Stimulated activated memory B cell treated with anti-CD40 and anti-IgM and Interleukin-4, amounts not matched to agents 10 μg/mL and 1 μg/mL and 100 μg/mL, for 72 hours (primary cell): ENCODE measurements at regions not wholly inside any gene's neighbourhood (a gene's known extent, or its start where the extent isn't known, plus 50 kb on each side); places are given as distances from the start of the nearest gene placed in this dataset.
"Not testable (repeated sequence)": the region's sequence is repeated elsewhere in the genome, so short reads cannot be mapped to it uniquely, and the experiment has no call there.

Experiments
- ATAC-seq: fragments of 150-1000 bp; cut with Tn5 transposase; 2 replicates; pipeline ENCODE4 v1.10.0; 2021
- H3K27ac Mint-ChIP-seq: one replicate; pipeline ENCODE4 v1.8.0; 2022; ENCODE audit warnings: mild to moderate bottlenecking, mixed read lengths
- H3K27me3 Mint-ChIP-seq: one replicate; pipeline ENCODE4 v1.8.0; 2022; ENCODE audit warnings: mixed read lengths
- H3K36me3 Mint-ChIP-seq: one replicate; pipeline ENCODE4 v1.8.0; 2022; ENCODE audit warnings: mixed read lengths
- H3K4me1 Mint-ChIP-seq: one replicate; pipeline ENCODE4 v1.8.0; 2022; ENCODE audit warnings: mixed read lengths
- H3K4me3 Mint-ChIP-seq: one replicate; pipeline ENCODE4 v1.8.0; 2022; ENCODE audit warnings: mild to moderate bottlenecking, moderate library complexity, mixed read lengths
- H3K9me3 Mint-ChIP-seq: one replicate; pipeline ENCODE4 v1.8.0; 2022; ENCODE audit warnings: mixed read lengths

- Mint-ChIP-seq H3K4me1 (no peaks in the 10 kb centered on the region), H3K27ac (no peak overlapping the region), H3K4me3 (no peak overlapping the region), H3K9me3 (peaks cover 3% of the 10 kb centered on the region), H3K27me3 (peaks cover 12% of the 10 kb centered on the region), H3K36me3 (no peaks in the 10 kb centered on the region)
- ATAC-seq, result no peak
Measured at GRCh38 chr2:15695582-15696330, 104.1 kb downstream of the DDX1 start.

GRCh38 chr2:15696606-15697170 lies 105.0 kb downstream of the DDX1 start:
- H3K4me3 Mint-ChIP-seq, H3K27ac Mint-ChIP-seq, H3K4me1 Mint-ChIP-seq, H3K9me3 Mint-ChIP-seq, ATAC-seq, H3K27me3 Mint-ChIP-seq, H3K36me3 Mint-ChIP-seq: not testable (repeated sequence)

- no peak for ATAC-seq
- Mint-ChIP-seq H3K36me3 (no peaks in the 10 kb centered on the region), H3K4me3 (no peak overlapping the region), H3K27ac (no peak overlapping the region), H3K4me1 (no peaks in the 10 kb centered on the region), H3K9me3 (peaks cover 3% of the 10 kb centered on the region), H3K27me3 (peaks cover 9% of the 10 kb centered on the region)
Measured at GRCh38 chr2:15700131-15700530, 108.5 kb downstream of the DDX1 start.

- no peaks in the 10 kb centered on the region for H3K36me3 Mint-ChIP-seq
Measured at GRCh38 chr2:15700599-15701340, 109.1 kb downstream of the DDX1 start.

DNA sequence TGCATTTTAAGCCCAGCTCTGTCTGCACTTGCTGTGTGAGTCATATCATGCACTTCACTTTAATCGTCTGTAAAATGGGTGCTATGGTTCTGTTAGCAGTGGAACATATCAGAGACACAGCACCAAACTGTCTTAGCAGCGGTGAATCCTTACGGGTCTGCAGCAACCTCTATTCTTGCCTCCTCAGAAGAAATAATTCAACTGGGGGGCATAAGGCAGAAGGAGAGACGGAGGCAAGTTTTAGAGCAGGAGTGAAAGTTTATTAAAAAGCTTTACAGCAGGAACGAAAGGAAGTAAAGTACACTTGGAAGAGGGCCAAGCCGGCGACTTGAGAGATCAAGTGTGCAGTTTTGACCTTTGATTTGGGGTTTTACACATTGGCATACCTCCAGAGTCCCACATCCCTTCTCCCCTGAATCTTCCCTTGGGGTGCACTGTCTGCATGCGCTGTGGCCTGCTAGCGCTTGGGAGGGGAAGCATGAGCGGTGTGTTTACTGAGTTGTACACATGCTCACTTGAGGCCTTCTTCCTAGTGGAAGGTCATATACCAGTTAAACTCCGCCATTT lies 109.8 kb downstream of the DDX1 start:
- Mint-ChIP-seq H3K9me3 (peaks cover 3% of the 10 kb centered on the region), H3K4me3 (no peak overlapping the region), H3K36me3 (no peaks in the 10 kb centered on the region), H3K27me3 (peaks cover 9% of the 10 kb centered on the region), H3K27ac (no peak overlapping the region), H3K4me1 (no peaks in the 10 kb centered on the region)
- no peak for ATAC-seq

More at GRCh38 chr2:15700599-15701340, 109.1 kb downstream of the DDX1 start:
- no peaks in the 10 kb centered on the region for H3K4me1 Mint-ChIP-seq
- no peak for ATAC-seq
- H3K9me3 Mint-ChIP-seq, result peaks cover 3% of the 10 kb centered on the region
- no peak overlapping the region for H3K4me3 Mint-ChIP-seq
- H3K27ac Mint-ChIP-seq, result no peak overlapping the region
- H3K27me3 Mint-ChIP-seq, result peaks cover 9% of the 10 kb centered on the region

- no peaks in the 10 kb centered on the region for H3K4me1 Mint-ChIP-seq
- no peak for ATAC-seq
Measured at GRCh38 chr2:15701991-15702390, 110.3 kb downstream of the DDX1 start.

DNA sequence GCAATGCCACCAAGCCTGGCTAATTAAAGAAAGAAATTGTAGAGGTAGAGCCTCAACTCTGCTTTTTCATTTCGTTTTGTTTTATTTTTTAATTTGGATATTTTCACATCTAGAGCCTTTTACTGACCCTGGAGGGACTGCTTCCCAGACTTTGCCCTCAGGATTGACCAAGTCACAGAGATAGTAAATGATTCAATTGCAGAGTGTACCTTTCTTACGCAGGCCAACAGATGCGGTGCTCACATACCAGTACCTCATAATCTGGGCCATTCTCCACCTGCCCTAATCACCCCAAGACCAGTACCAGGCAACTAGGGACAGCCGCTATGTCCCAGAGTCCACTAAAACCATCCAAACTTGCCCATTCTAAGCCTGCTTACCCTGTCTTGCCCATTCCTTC lies 110.8 kb downstream of the DDX1 start:
- Mint-ChIP-seq H3K27me3 (peaks cover 9% of the 10 kb centered on the region), H3K36me3 (no peaks in the 10 kb centered on the region), H3K9me3 (peaks cover 3% of the 10 kb centered on the region), H3K4me1 (no peaks in the 10 kb centered on the region), H3K27ac (no peak overlapping the region), H3K4me3 (no peak overlapping the region)
- ATAC-seq, result no peak

More at GRCh38 chr2:15701991-15702390, 110.3 kb downstream of the DDX1 start:
- Mint-ChIP-seq H3K27me3 (peaks cover 9% of the 10 kb centered on the region), H3K9me3 (peaks cover 3% of the 10 kb centered on the region), H3K4me3 (no peak overlapping the region), H3K36me3 (no peaks in the 10 kb centered on the region), H3K27ac (no peak overlapping the region)

DNA sequence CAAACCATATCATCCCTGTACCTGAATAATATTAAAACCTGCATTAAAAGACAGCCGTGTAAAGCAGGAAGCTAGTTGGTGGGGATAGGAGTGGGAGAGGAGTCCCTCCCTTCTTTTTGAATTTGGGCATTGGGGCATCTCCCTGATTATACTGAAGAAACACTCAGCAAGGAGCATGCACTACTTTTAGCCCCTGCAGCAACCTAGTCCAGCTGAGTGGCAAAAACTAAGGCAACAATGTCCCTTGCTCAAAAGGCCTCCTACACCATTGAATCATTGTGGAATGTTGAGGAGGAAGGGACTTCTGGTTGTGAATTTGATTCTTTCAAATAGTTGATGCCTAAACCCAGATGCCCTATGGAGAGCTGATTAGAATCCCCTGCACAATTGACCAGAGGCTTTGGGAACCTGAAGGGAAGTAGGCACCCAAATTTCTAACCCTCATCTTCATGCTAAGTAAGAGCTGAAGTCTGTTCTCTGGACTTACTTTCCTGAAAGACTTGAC lies 111.7 kb downstream of the DDX1 start:
- Mint-ChIP-seq H3K4me1 (no peaks in the 10 kb centered on the region), H3K36me3 (no peaks in the 10 kb centered on the region), H3K9me3 (peaks cover 3% of the 10 kb centered on the region), H3K4me3 (no peak overlapping the region), H3K27ac (no peak overlapping the region), H3K27me3 (peaks cover 11% of the 10 kb centered on the region)
- ATAC-seq, result no peak

GRCh38 chr2:15704086-15704787 lies 112.6 kb downstream of the DDX1 start:
- Mint-ChIP-seq H3K36me3 (no peaks in the 10 kb centered on the region), H3K9me3 (peaks cover 3% of the 10 kb centered on the region), H3K27me3 (peaks cover 19% of the 10 kb centered on the region), H3K4me3 (no peak overlapping the region), H3K27ac (no peak overlapping the region), H3K4me1 (no peaks in the 10 kb centered on the region)
- ATAC-seq, result no peak

DNA sequence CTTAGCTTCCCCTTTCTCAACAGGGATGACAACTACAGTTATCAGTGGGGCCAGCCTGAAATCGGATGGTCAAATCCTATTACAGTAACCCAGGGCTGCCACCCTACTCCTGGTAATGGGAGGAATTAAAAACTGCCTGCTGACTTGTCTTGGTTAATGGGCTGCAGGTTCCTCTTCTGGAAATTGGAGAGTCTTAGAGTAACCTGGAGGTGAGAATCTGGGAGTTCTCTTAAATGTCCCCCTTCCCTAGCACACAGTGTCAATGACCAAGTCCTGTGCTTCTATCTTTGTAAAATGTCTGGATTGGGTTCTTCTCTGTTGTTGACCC lies 113.1 kb downstream of the DDX1 start:
- no peak overlapping the region for H3K27ac Mint-ChIP-seq
- no peak overlapping the region for H3K4me3 Mint-ChIP-seq
- ATAC-seq, result no peak
- no peaks in the 10 kb centered on the region for H3K4me1 Mint-ChIP-seq
- H3K27me3 Mint-ChIP-seq, result peaks cover 24% of the 10 kb centered on the region
- H3K36me3 Mint-ChIP-seq, result no peaks in the 10 kb centered on the region
- H3K9me3 Mint-ChIP-seq, result no peaks in the 10 kb centered on the region

DNA sequence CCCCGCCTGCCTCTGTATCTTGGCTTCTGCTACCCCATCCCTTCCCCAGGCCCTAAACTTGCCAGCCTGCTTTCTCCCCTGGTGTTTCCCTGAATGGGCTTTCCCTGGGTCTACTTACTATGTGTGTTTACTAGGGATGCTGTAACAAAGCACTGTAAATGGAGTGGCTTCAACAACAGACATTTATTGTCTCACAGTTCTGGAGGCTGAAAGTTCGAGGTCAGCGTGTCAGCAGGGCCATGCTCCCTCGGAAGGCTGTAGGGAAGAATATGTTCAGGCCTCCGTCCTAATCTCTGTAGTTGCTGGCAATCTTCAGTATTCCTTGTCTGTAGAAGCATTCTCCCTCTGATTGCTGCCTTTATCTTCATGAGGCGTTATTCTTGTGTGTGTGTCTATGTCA lies 113.6 kb downstream of the DDX1 start:
- Mint-ChIP-seq H3K27me3 (peaks cover 28% of the 10 kb centered on the region), H3K9me3 (no peaks in the 10 kb centered on the region), H3K4me3 (no peak overlapping the region), H3K4me1 (no peaks in the 10 kb centered on the region), H3K36me3 (no peaks in the 10 kb centered on the region), H3K27ac (no peak overlapping the region)
- no peak for ATAC-seq

- Mint-ChIP-seq H3K36me3 (no peaks in the 10 kb centered on the region), H3K27ac (no peak overlapping the region), H3K4me3 (no peak overlapping the region), H3K9me3 (no peaks in the 10 kb centered on the region), H3K27me3 (peaks cover 29% of the 10 kb centered on the region), H3K4me1 (no peaks in the 10 kb centered on the region)
- no peak for ATAC-seq
Measured at GRCh38 chr2:15705839-15706386, 114.2 kb downstream of the DDX1 start.

GRCh38 chr2:15706424-15706823 lies 114.8 kb downstream of the DDX1 start:
- no peak for ATAC-seq
- no peak overlapping the region for H3K27ac Mint-ChIP-seq
- peaks cover 34% of the 10 kb centered on the region for H3K27me3 Mint-ChIP-seq
- H3K4me1 Mint-ChIP-seq, result no peaks in the 10 kb centered on the region
- H3K4me3 Mint-ChIP-seq, result no peak overlapping the region
- H3K36me3 Mint-ChIP-seq, result no peaks in the 10 kb centered on the region
- no peaks in the 10 kb centered on the region for H3K9me3 Mint-ChIP-seq

GRCh38 chr2:15706986-15707632 lies 115.4 kb downstream of the DDX1 start:
- Mint-ChIP-seq H3K27me3 (peaks cover 37% of the 10 kb centered on the region), H3K4me3 (no peak overlapping the region)

More at GRCh38 chr2:15706986-15707632, 115.4 kb downstream of the DDX1 start:
- no peak for ATAC-seq
- no peak overlapping the region for H3K27ac Mint-ChIP-seq
- H3K36me3 Mint-ChIP-seq, result no peaks in the 10 kb centered on the region
- H3K4me1 Mint-ChIP-seq, result no peaks in the 10 kb centered on the region
- H3K9me3 Mint-ChIP-seq, result no peaks in the 10 kb centered on the region
